Epithelial cell of esophagus (primary cell): ENCODE measurements at regions not wholly inside any gene's neighbourhood (a gene's known extent, or its start where the extent isn't known, plus 50 kb on each side); places are given as distances from the start of the nearest gene placed in this dataset.
A peak's percentile ranks its signal among the peaks of the same experiment; 100 is the strongest.

Experiments
- DNase-seq: peaks from one replicate; pipeline ENCODE4 v3.0.0; 2010; ENCODE audit warnings: low read depth
- H3K4me3 ChIP-seq: 2 replicates; pipeline ENCODE4 v1.5.1; 2011; ENCODE audit warnings: mild to moderate bottlenecking, low read length, control low read depth
- TF ChIP-seq, protein P1 (sequence below): IDR thresholded peaks from 2 replicates; pipeline ENCODE4 v1.5.1; 2011; ENCODE audit warnings: low read depth, mild to moderate bottlenecking, low read length, control low read depth, inconsistent platforms; ENCODE audit not compliant: insufficient read depth; ENCODE audit errors: missing control alignments

DNA sequence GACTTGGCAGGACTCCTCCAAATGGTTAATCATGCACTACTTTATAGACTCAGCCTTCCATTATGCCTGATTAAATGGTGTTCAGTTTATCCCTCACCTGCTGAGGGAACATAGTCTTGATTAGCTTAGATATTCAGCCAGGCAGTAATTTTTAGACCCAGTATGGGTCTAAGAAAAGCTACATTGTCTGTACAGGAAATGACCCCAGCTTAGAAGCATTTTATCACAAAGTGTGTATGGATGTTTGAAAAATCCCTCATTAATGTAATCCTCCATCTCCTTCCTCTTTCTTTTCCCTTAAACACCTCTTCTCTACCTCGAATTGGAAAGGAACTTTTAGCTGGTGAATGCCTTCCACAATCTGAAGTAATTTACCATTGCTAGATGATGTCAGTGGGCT, 252.2 kb upstream of the BMP2 start:
- H3K4me3 ChIP-seq: no peak overlapping the region
- TF ChIP-seq, protein P1, sequence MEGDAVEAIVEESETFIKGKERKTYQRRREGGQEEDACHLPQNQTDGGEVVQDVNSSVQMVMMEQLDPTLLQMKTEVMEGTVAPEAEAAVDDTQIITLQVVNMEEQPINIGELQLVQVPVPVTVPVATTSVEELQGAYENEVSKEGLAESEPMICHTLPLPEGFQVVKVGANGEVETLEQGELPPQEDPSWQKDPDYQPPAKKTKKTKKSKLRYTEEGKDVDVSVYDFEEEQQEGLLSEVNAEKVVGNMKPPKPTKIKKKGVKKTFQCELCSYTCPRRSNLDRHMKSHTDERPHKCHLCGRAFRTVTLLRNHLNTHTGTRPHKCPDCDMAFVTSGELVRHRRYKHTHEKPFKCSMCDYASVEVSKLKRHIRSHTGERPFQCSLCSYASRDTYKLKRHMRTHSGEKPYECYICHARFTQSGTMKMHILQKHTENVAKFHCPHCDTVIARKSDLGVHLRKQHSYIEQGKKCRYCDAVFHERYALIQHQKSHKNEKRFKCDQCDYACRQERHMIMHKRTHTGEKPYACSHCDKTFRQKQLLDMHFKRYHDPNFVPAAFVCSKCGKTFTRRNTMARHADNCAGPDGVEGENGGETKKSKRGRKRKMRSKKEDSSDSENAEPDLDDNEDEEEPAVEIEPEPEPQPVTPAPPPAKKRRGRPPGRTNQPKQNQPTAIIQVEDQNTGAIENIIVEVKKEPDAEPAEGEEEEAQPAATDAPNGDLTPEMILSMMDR: no peak
- no peak for DNase-seq

DNA sequence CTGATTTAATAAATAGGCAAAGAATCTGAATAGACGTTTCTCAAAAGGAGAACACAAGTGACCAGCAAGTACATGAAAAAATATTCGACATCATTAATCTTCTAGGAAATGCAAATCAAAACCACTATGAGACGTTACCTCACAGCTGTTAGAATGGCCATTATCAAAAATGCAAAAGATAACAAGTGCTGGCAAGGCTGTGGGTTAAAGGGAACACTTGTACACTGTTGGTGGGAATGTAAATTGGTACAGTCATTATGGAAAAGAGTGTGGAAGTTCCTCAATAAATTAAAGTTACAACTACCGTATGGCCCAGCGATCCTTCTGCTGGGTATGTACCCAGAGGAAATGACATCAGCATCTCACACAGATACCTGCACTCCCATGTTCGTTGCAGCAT, 253.9 kb upstream of the BMP2 start:
- TF ChIP-seq, protein P1: no peak
- H3K4me3 ChIP-seq: no peak overlapping the region
- DNase-seq: no peak

DNA sequence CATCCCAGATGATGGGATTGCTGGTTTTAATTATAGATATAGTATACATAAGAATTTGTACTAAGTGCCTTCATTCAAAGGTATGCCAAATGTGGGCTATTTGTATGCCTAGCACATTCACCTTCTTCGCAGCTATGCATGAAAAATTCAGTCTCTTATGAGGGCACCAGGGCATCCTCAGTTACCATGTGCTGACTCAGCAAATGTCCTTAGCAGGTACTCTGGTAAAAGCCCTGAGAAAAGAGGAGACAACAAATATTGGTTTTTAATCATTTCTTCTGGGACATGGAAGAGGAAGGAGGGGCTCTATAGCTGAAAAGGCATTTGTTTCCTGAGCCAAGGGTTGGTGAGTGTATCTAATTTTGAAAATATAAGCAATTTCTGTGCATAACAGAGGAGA, 258.1 kb upstream of the BMP2 start:
- no peak overlapping the region for H3K4me3 ChIP-seq
- DNase-seq: no peak
- TF ChIP-seq, protein P1: no peak

DNA sequence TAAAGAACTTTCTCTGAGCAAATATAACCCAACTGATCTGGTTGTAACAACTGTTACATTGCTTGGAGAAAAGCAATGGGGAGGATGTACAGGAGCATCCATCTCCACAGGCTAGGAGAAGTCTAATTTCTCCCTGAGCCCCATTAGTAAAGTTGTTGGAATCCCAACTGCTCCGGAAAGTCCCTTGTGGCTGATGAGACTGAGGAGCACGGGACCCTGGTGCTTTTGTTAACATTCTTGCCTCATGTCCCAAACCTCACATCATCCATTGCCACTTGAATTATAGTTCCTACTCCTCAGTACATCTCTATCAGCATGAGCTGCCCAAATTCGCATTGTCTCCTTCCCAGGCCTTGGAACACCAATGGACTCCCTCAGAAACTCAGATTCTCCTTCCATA, 260.6 kb upstream of the BMP2 start:
- TF ChIP-seq, protein P1: no peak
- no peak for DNase-seq
- no peak overlapping the region for H3K4me3 ChIP-seq

DNA sequence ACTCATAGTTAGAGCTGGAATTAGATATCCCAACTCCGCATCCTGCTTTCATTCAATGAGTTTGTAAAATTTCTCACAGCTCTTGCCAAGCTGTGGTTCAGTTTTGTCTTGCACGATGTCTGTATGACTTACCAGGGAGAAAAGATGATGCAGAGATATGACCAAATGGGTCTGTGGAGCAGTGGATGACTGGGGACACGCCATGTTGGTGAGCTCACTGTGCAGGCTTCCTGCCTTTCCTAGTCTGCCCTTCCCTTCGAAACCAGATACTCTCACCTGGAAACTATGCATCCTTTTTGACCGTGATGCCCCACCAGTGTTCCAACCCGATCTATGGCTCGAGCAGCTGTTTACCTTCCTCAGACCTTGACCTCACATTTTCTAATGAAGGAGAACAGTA, 262.7 kb upstream of the BMP2 start:
- H3K4me3 ChIP-seq: no peak overlapping the region
- TF ChIP-seq, protein P1: no peak
- peak; percentile 89 for DNase-seq

DNA sequence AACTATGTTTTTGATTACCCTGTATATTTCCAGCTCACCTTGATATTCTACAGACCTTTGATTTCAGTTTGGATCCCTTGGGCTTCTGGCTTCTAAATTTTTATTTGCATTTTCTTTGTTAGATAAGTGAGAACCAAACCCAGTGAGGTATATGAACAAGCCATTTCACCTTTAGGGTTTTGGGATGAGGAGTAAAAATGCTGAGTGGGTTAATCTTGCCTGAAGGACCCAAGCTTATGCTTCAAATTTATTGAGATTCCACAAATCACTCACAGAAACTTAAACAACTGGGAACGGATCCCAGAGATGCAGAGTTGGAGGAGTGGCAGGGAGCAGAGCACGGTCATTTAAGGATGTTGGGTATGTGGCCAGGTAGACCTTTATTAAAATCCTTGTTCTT, 263.3 kb upstream of the BMP2 start:
- TF ChIP-seq, protein P1: no peak
- no peak for DNase-seq
- no peak overlapping the region for H3K4me3 ChIP-seq

DNA sequence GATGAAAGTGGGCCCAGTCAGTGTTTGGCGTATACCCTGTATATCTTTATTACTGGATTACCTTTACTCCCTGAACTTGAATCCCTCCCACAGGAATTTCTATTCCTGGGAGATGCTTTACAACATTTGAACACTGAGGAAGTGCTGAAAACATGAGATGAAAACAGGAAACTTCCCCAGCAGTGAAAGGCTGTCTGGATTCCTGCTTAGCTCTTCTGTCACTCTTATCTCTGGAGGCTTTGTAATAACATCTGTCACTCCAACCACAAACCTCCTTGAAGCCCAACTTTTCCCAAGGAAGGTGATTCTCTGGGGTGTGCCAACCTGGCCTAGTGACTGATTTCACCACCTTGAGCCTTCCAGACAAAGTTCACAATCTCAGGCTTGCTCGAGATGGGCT, 264.5 kb upstream of the BMP2 start:
- no peak for DNase-seq
- TF ChIP-seq, protein P1: no peak
- H3K4me3 ChIP-seq: no peak overlapping the region
